Neural cell (in vitro differentiated cells): ENCODE measurements at regions not wholly inside any gene's neighbourhood (a gene's known extent, or its start where the extent isn't known, plus 50 kb on each side); places are given as distances from the start of the nearest gene placed in this dataset.

Experiments used
- H2AFZ ChIP-seq: fragments of 200-600, 300-800 bp; sonication (generic), shearing (Covaris generic); 2 replicates; pipeline ENCODE4 v1.6.0; 2014; ENCODE audit warnings: low read depth, mild to moderate bottlenecking, antibody characterized with exemption, low read length, moderate library complexity
- H3F3A ChIP-seq: fragments of 200-600 bp; shearing (Covaris generic); 2 replicates; pipeline ENCODE4 v1.6.1; 2016; ENCODE audit warnings: mild to moderate bottlenecking, moderate library complexity, mixed read lengths, antibody characterized with exemption, low read length; ENCODE audit not compliant: insufficient read depth, poor library complexity, severe bottlenecking
- H3K27ac ChIP-seq: fragments of 200-600, 300-800 bp; sonication (generic), shearing (Covaris generic); 2 replicates; pipeline ENCODE4 v1.5.1; 2014; ENCODE audit warnings: mild to moderate bottlenecking, low read length, moderate library complexity
- H3K27me3 ChIP-seq: fragments of 300-800, 200-600 bp; sonication (generic), shearing (Covaris generic); 2 replicates; pipeline ENCODE4 v1.6.0; 2014; ENCODE audit warnings: mild to moderate bottlenecking, low read depth, low read length, moderate library complexity; ENCODE audit not compliant: insufficient read depth
- H3K36me3 ChIP-seq: fragments of 300-800, 200-600 bp; sonication (generic), shearing (Covaris generic); 2 replicates; pipeline ENCODE4 v1.5.1; 2014; ENCODE audit warnings: mild to moderate bottlenecking, antibody characterized with exemption, low read length, moderate library complexity; ENCODE audit not compliant: insufficient read depth
- H3K4me2 ChIP-seq: fragments of 300-800, 200-600 bp; sonication (generic), shearing (Covaris generic); 2 replicates; pipeline ENCODE4 v1.6.0; 2014; ENCODE audit warnings: mild to moderate bottlenecking, low read length
- H3K4me3 ChIP-seq: fragments of 300-800, 200-600 bp; sonication (generic), shearing (Covaris generic); 2 replicates; pipeline ENCODE4 v1.5.1; 2014; ENCODE audit warnings: mild to moderate bottlenecking, low read length, moderate library complexity
- H3K79me2 ChIP-seq: fragments of 200-600 bp; shearing (Covaris generic); replicated peaks from 2 replicates; pipeline ENCODE4 v1.6.0; 2014; ENCODE audit warnings: mild to moderate bottlenecking, low read length, moderate library complexity; ENCODE audit not compliant: insufficient read depth
- H3K9ac ChIP-seq: fragments of 300-800, 200-600 bp; sonication (generic), shearing (Covaris generic); 2 replicates; pipeline ENCODE4 v1.6.1; 2016; ENCODE audit warnings: mild to moderate bottlenecking, low read length, mixed read lengths
- H3K9me2 ChIP-seq: fragments of 200-600 bp; shearing (Covaris generic); 2 replicates; pipeline ENCODE4 v1.6.1; 2016; ENCODE audit warnings: mild to moderate bottlenecking, low read length, mixed read lengths; ENCODE audit not compliant: insufficient read depth
- H3K9me3 ChIP-seq: fragments of 200-600, 300-800 bp; sonication (generic), shearing (Covaris generic); 2 replicates; pipeline ENCODE4 v1.6.1; 2016; ENCODE audit warnings: mild to moderate bottlenecking, mixed run types, low read length, moderate library complexity, mixed read lengths
- H4K20me1 ChIP-seq: fragments of 200-600 bp; shearing (Covaris generic); 2 replicates; pipeline ENCODE4 v1.6.1; 2016; ENCODE audit warnings: mild to moderate bottlenecking, mixed run types; ENCODE audit not compliant: insufficient read depth
- EP300 ChIP-seq: fragments of 450-650 bp; conservative IDR thresholded peaks from 2 replicates; pipeline ENCODE4 v1.6.1; 2014; ENCODE audit warnings: antibody characterized with exemption, mild to moderate bottlenecking, moderate library complexity; ENCODE audit not compliant: poor library complexity, severe bottlenecking
- EZH2 ChIP-seq: fragments of 200-600, 300-800 bp; shearing (Covaris generic), sonication (generic); IDR thresholded peaks from 2 replicates; pipeline ENCODE4 v1.6.1; 2014; ENCODE audit warnings: antibody characterized with exemption, low read length, borderline replicate concordance, mild to moderate bottlenecking; ENCODE audit not compliant: insufficient read depth, poor library complexity, severe bottlenecking
- MXI1 ChIP-seq: fragments of 450-650 bp; conservative IDR thresholded peaks from 2 replicates; pipeline ENCODE4 v1.6.1; 2014; ENCODE audit warnings: antibody characterized with exemption, mild to moderate bottlenecking; ENCODE audit not compliant: poor library complexity, severe bottlenecking
- POLR2AphosphoS5 ChIP-seq: IDR thresholded peaks from 2 replicates; pipeline ENCODE4 v1.6.1; 2012
- RAD21 ChIP-seq: fragments of 450-650 bp; conservative IDR thresholded peaks from 2 replicates; pipeline ENCODE4 v1.6.1; 2014; ENCODE audit warnings: antibody characterized with exemption, mild to moderate bottlenecking, moderate library complexity
- SMC3 ChIP-seq: fragments of 450-650 bp; conservative IDR thresholded peaks from 2 replicates; pipeline ENCODE4 v1.6.1; 2014; ENCODE audit warnings: antibody characterized with exemption, mild to moderate bottlenecking, moderate library complexity; ENCODE audit not compliant: poor library complexity
- TAF1 ChIP-seq: IDR thresholded peaks from 2 replicates; pipeline ENCODE4 v1.6.1; 2012; ENCODE audit warnings: low read depth
- TF ChIP-seq, protein P1 (sequence below): IDR thresholded peaks from 2 replicates; pipeline ENCODE4 v1.6.1; 2012; ENCODE audit warnings: borderline replicate concordance
- TF ChIP-seq, protein P2 (sequence below): fragments of 450-650 bp; IDR thresholded peaks from 2 replicates; pipeline ENCODE4 v1.5.1; 2014; ENCODE audit warnings: antibody characterized with exemption, mild to moderate bottlenecking, moderate library complexity; ENCODE audit not compliant: poor library complexity, severe bottlenecking

DNA sequence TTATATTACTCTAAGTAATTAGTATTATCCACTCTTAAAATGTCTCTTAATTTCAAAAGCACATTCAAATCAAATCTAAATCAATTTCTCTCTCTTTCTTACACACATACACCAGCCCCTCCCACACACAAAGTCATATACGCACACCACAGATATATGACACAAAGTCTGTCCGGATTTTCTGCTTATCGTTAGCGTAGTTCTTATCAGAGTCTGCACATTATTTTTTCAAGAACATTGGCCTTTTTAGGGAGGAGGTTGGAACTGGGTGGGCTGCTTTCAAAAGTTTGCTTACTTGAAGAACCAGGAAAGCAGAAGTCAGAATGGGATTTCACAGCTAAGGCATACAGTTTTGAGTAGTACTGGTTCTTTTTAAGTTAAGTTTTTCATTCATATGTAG is 387.6 kb upstream of the CHRM2 start:
- no peaks in the 10 kb centered on the region for H3F3A ChIP-seq
- H3K4me2 ChIP-seq: no peak overlapping the region
- TF ChIP-seq SMC3: no peak
- no peak for TF ChIP-seq TAF1
- TF ChIP-seq, protein P1, sequence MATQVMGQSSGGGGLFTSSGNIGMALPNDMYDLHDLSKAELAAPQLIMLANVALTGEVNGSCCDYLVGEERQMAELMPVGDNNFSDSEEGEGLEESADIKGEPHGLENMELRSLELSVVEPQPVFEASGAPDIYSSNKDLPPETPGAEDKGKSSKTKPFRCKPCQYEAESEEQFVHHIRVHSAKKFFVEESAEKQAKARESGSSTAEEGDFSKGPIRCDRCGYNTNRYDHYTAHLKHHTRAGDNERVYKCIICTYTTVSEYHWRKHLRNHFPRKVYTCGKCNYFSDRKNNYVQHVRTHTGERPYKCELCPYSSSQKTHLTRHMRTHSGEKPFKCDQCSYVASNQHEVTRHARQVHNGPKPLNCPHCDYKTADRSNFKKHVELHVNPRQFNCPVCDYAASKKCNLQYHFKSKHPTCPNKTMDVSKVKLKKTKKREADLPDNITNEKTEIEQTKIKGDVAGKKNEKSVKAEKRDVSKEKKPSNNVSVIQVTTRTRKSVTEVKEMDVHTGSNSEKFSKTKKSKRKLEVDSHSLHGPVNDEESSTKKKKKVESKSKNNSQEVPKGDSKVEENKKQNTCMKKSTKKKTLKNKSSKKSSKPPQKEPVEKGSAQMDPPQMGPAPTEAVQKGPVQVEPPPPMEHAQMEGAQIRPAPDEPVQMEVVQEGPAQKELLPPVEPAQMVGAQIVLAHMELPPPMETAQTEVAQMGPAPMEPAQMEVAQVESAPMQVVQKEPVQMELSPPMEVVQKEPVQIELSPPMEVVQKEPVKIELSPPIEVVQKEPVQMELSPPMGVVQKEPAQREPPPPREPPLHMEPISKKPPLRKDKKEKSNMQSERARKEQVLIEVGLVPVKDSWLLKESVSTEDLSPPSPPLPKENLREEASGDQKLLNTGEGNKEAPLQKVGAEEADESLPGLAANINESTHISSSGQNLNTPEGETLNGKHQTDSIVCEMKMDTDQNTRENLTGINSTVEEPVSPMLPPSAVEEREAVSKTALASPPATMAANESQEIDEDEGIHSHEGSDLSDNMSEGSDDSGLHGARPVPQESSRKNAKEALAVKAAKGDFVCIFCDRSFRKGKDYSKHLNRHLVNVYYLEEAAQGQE: no peak
- TF ChIP-seq, protein P2, sequence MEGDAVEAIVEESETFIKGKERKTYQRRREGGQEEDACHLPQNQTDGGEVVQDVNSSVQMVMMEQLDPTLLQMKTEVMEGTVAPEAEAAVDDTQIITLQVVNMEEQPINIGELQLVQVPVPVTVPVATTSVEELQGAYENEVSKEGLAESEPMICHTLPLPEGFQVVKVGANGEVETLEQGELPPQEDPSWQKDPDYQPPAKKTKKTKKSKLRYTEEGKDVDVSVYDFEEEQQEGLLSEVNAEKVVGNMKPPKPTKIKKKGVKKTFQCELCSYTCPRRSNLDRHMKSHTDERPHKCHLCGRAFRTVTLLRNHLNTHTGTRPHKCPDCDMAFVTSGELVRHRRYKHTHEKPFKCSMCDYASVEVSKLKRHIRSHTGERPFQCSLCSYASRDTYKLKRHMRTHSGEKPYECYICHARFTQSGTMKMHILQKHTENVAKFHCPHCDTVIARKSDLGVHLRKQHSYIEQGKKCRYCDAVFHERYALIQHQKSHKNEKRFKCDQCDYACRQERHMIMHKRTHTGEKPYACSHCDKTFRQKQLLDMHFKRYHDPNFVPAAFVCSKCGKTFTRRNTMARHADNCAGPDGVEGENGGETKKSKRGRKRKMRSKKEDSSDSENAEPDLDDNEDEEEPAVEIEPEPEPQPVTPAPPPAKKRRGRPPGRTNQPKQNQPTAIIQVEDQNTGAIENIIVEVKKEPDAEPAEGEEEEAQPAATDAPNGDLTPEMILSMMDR: no peak
- TF ChIP-seq MXI1: no peak
- TF ChIP-seq RAD21: no peak
- no peak overlapping the region for H3K4me3 ChIP-seq
- no peaks in the 10 kb centered on the region for H4K20me1 ChIP-seq
- no peak overlapping the region for H3K27ac ChIP-seq
- no peaks in the 10 kb centered on the region for H3K79me2 ChIP-seq
- H3K36me3 ChIP-seq: no peaks in the 10 kb centered on the region
- H2AFZ ChIP-seq: no peak overlapping the region
- no peaks in the 10 kb centered on the region for H3K9me3 ChIP-seq
- no peaks in the 10 kb centered on the region for H3K27me3 ChIP-seq
- no peaks in the 10 kb centered on the region for H3K9me2 ChIP-seq
- H3K9ac ChIP-seq: no peak overlapping the region

DNA sequence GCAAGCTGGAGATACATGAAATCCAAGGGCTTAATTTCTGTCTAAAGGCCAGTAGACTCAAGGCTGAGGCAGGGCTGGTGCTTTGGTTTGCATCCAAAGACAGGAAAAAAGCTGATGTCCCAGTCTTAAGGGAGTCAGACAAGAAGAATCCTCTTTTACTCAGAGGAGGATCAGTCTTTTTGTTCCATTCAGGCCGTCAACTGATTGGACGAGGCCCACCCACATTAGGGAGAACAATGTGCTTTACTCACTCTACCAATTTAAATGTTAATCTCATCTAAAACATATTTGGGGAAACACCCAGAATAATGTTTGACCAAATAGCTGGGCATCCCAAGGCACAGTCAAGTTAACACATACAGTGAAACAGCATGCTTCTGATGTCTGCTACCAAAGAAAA is 388.5 kb upstream of the CHRM2 start:
- Histone ChIP-seq H3K9me3 (no peaks in the 10 kb centered on the region), H3F3A (no peaks in the 10 kb centered on the region), H2AFZ (no peak overlapping the region), H3K27me3 (no peaks in the 10 kb centered on the region), H3K4me2 (no peak overlapping the region), H4K20me1 (no peaks in the 10 kb centered on the region), H3K27ac (no peak overlapping the region), H3K36me3 (no peaks in the 10 kb centered on the region), H3K9me2 (no peaks in the 10 kb centered on the region), H3K79me2 (no peaks in the 10 kb centered on the region), H3K4me3 (no peak overlapping the region), H3K9ac (no peak overlapping the region)
- TF ChIP-seq, protein P1: no peak
- TF ChIP-seq RAD21 (no peak), MXI1 (no peak), EZH2 (no peak), EP300 (no peak), POLR2AphosphoS5 (no peak), SMC3 (no peak), TAF1 (no peak)
- TF ChIP-seq, protein P2: no peak
